ENCODE measurements at regions not wholly inside any gene's neighbourhood (a gene's known extent, or its start where the extent isn't known, plus 50 kb on each side); places are given as distances from the start of the nearest gene placed in this dataset.

DNA sequence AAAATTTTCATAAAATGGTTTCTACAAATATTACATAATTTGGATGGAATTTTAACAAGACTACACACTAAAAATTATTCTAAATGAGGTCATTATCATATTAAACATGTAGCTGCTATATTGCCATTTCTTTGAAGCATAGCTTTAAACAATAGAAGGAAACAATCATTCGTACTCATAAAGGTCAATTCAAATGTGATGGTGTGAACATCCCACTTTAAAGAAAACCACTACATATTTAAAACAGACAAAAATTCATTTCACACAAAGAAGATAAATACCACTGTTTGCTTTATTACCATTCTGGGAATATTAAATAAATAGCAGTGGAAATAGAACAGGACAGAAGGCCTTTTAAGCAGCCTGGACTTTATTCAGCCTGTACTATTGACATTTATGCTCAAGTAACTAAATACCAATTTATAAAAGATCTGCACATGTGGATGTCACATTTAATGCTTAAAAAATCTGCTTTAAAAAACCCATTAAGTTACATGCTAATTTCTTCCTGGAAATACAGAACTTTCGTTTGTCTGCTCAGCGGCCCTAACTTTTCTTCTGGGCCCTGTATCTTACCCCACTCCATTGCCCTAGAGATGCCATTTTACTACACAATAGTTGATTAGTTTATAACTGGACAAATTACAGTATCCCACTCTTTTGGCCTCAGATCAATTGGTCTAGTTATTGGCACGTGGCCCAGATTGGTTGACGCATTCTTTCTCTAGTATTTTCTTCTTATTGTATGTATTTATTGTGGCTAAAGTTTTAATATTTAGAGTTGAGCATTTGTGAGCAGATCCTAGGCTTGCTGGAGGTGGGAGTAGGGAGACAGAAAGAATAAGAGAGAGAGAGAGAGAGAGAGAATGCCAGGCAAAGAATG, 215.1 kb upstream of the SPRY2 start:
- Mint-ChIP-seq H3K4me3 (no peak overlapping the region), H3K27ac (ENCODE audit: low read depth) (no peak overlapping the region), H3K27me3 (no peaks in the 10 kb centered on the region), H3K4me1 (no peaks in the 10 kb centered on the region), H3K9me3 (peaks cover 4% of the 10 kb centered on the region), H3K36me3 (ENCODE audit: insufficient read depth) (no peaks in the 10 kb centered on the region)
- no peak for DNase-seq (ENCODE audit: low spot score in 2 of 2)
- no peak for ATAC-seq (replicated peaks; ENCODE audit: extremely low read depth, poor library complexity, severe bottlenecking)

DNA sequence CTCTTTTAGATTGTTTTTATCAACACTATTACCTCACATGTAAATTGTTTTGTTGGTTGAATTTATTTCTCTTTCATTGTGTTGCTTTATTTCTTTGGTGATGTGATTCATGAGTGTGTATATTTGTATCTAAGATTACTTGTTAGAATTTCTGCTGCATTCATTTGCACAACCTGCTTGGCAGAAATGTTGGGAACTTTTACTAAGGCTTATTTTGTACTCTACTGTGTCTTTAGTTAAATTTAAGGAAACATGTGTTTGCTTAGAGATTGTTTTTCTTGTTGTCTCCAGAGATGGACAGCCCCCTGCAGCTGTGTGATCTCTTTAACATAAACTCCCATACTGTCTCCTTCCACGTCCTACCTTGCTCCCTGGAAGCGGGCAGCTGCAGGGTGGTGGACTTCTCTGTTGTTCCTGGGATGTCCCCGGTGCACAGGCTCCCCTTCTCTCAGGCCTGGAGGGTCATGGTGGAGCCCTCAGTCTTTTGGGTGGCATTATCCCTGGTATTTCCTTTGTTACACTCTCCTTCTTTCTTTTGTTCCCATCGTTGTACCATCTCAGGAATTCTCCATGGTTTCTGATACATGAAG, 212.0 kb upstream of the SPRY2 start:
- Mint-ChIP-seq H3K9me3 (no peaks in the 10 kb centered on the region), H3K27me3 (no peaks in the 10 kb centered on the region), H3K4me3 (no peak overlapping the region), H3K27ac (ENCODE audit: low read depth) (no peak overlapping the region), H3K4me1 (no peaks in the 10 kb centered on the region), H3K36me3 (ENCODE audit: insufficient read depth) (no peaks in the 10 kb centered on the region)
- ATAC-seq (replicated peaks; ENCODE audit: extremely low read depth, poor library complexity, severe bottlenecking) (no peak), DNase-seq (ENCODE audit: low spot score in 2 of 2) (no peak)

DNA sequence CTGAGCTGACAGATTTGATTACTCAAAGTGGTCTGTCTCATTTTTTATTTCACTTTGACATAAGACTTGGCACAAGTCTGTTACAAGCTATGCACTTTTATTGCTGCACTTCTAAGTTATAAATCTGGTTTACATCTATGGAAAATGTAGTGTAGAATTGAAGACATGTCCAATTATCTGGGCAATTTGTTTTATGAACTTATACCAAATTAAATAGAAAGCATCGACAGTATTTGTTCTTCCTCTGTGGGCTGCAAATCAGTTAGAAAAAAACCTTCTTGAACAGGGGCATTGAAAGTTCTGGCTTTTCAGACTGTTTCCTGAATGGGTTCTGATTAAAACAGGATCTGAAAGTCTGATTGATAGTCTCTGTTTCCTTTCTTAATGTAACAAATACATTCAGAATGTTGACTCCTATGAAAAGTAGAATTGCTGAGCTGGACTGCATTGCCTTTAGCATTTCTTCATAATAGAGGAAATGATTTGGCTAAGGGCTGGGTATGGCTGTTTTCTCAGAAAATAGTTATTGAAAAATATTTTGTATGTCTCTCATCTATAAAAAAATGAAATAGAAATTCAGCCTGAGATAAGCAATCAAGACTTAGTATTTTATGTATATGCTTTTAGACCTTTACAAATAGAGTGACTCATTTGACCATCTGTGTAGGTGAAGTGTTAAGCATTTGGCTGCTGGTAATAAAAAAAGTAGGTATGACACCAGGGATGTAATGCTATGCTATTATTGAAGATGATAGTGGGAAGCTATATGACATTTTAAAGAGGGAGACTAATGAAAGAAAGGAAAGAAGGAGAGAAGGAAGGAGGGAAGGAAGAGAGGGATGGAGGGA, 210.9 kb upstream of the SPRY2 start:
- H3K27ac Mint-ChIP-seq (ENCODE audit: low read depth), result no peak overlapping the region
- H3K9me3 Mint-ChIP-seq, result no peaks in the 10 kb centered on the region
- no peak overlapping the region for H3K4me3 Mint-ChIP-seq
- ATAC-seq (replicated peaks; ENCODE audit: extremely low read depth, poor library complexity, severe bottlenecking) (no peak), DNase-seq (ENCODE audit: low spot score in 2 of 2) (no peak)
- no peaks in the 10 kb centered on the region for H3K36me3 Mint-ChIP-seq (ENCODE audit: insufficient read depth)
- no peaks in the 10 kb centered on the region for H3K4me1 Mint-ChIP-seq
- H3K27me3 Mint-ChIP-seq, result no peaks in the 10 kb centered on the region

- Mint-ChIP-seq H3K4me1 (no peaks in the 10 kb centered on the region), H3K4me3 (no peak overlapping the region), H3K36me3 (ENCODE audit: insufficient read depth) (no peaks in the 10 kb centered on the region), H3K27me3 (no peaks in the 10 kb centered on the region), H3K9me3 (no peaks in the 10 kb centered on the region), H3K27ac (ENCODE audit: low read depth) (no peak overlapping the region)
- ATAC-seq (replicated peaks; ENCODE audit: extremely low read depth, poor library complexity, severe bottlenecking) (no peak), DNase-seq (ENCODE audit: low spot score in 2 of 2) (no peak)
Observed at GRCh38 chr13:80550971-80551441, 210.1 kb upstream of the SPRY2 start.

- Mint-ChIP-seq H3K4me3 (no peak overlapping the region), H3K27ac (ENCODE audit: low read depth) (no peak overlapping the region), H3K27me3 (no peaks in the 10 kb centered on the region), H3K4me1 (no peaks in the 10 kb centered on the region), H3K36me3 (ENCODE audit: insufficient read depth) (no peaks in the 10 kb centered on the region), H3K9me3 (peaks cover 12% of the 10 kb centered on the region)
- no peak for DNase-seq (ENCODE audit: low spot score in 2 of 2)
- ATAC-seq (replicated peaks; ENCODE audit: extremely low read depth, poor library complexity, severe bottlenecking), result no peak
Observed at GRCh38 chr13:80548915-80549314, 208.0 kb upstream of the SPRY2 start.

DNA sequence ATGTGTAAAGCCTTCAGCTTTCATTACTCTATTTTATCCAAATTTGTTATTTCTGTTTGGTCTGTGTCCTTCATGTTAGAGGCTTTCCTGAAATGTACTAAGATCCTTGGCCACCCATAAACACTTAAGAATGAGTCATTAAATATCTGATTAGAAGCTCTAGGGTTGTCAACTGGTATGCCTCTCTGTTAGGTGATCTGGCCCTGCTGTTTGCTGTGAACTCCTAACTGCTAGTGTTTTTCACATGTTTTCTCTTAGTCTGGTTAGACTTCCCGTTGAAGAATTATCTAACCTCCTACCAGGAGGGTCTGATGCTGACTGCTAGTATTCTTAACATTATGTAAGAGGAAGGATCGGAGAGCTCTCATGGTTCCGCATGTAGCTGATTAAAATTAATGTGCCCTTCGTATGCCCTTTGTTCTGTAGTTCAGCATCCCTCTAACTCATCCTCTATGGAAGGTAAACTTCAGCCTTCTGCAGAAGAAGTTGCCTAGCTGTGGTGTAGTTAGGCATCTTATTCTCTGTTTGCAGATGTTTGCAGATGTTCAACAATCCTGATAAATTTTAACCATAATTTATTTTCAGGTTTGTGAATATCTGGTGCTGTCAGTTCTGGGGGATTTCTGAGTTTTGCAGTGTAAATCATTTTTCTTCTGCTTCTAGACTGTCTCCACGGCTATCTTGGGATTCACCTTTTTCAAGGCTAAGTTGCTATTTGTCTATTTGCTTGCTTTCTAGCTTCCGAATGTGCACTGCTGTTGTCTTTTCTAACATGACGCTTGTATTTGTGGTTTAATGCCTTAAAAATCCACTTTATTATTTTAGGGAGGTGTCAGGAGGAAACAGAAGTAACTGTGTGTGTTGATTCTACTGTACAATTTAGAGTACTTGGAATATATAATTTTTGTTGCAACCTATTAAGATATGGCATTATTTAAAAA, 207.2 kb upstream of the SPRY2 start:
- Mint-ChIP-seq H3K36me3 (ENCODE audit: insufficient read depth) (no peaks in the 10 kb centered on the region), H3K4me1 (no peaks in the 10 kb centered on the region), H3K4me3 (no peak overlapping the region), H3K27me3 (no peaks in the 10 kb centered on the region), H3K9me3 (peaks cover 13% of the 10 kb centered on the region), H3K27ac (ENCODE audit: low read depth) (no peak overlapping the region)
- DNase-seq (ENCODE audit: low spot score in 2 of 2) (no peak), ATAC-seq (replicated peaks; ENCODE audit: extremely low read depth, poor library complexity, severe bottlenecking) (no peak)

DNA sequence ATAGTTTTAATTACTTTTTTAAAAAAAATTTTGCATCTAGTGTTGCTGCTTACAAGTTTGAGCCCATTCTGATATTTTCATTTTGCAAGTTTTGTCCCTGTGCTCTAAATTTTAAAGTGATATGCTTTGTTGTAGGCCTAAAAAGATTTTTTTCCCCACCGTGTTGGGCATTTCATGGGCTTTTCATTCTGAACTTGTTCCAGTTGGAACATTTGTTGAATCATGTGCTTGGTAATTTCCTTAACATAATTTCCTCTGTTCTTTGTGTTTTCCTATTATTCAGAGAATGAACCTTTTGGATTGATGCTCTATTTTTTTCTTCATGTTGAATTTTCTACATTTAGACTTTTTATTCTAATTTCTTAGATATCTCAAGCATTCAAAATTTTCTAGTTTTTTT, 206.4 kb upstream of the SPRY2 start:
- DNase-seq (ENCODE audit: low spot score in 2 of 2) (no peak), ATAC-seq (replicated peaks; ENCODE audit: extremely low read depth, poor library complexity, severe bottlenecking) (no peak)
- Mint-ChIP-seq H3K4me1 (no peaks in the 10 kb centered on the region), H3K9me3 (peaks cover 21% of the 10 kb centered on the region), H3K36me3 (ENCODE audit: insufficient read depth) (no peaks in the 10 kb centered on the region), H3K27me3 (no peaks in the 10 kb centered on the region), H3K4me3 (no peak overlapping the region), H3K27ac (ENCODE audit: low read depth) (no peak overlapping the region)

DNA sequence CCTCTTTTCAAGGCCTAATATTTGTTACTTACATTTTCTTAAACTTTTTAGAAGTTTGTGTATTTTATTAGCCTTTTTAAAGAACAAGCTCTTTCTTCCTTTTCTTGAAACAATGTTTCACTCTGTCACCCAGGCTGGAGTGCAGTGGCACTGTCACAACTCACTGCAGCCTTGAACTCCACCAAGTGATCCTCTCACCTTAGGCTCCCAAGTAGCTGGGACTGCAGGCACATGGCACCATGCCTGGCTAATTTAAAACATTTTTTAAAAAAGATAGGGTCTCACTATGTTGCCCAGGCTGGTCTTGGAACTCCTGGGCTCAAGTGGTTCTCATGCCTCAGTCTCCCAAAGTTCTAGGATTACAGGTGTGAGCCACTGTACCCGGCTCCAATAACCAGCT, 192.2 kb upstream of the SPRY2 start:
- DNase-seq (ENCODE audit: low spot score in 2 of 2) (no peak), ATAC-seq (replicated peaks; ENCODE audit: extremely low read depth, poor library complexity, severe bottlenecking) (no peak)
- H3K27ac Mint-ChIP-seq (ENCODE audit: low read depth), result no peak overlapping the region
- no peaks in the 10 kb centered on the region for H3K27me3 Mint-ChIP-seq
- no peaks in the 10 kb centered on the region for H3K36me3 Mint-ChIP-seq (ENCODE audit: insufficient read depth)
- peaks cover 9% of the 10 kb centered on the region for H3K9me3 Mint-ChIP-seq
- no peak overlapping the region for H3K4me3 Mint-ChIP-seq
- H3K4me1 Mint-ChIP-seq, result no peaks in the 10 kb centered on the region

DNA sequence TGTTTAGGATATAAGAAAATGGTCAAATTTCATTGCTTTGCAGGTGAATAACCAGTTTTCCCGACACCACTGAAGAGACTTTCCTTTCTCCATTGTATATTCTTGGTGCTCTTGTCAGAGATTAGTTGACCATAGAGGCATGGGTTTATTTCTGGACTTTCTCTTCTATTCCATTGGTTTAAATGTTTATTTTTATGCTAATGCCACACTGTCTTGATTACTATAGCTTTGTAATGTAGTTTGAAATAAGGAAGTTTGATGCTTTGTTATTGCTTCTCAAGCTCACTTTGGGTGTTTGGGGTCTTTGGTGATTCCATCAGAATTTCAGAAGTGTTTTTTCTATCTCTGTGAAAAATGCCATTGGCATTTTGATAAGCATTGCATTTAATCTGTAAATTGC, 190.0 kb upstream of the SPRY2 start:
- H3K9me3 Mint-ChIP-seq, result peaks cover 9% of the 10 kb centered on the region
- no peak overlapping the region for H3K27ac Mint-ChIP-seq (ENCODE audit: low read depth)
- H3K36me3 Mint-ChIP-seq (ENCODE audit: insufficient read depth), result no peaks in the 10 kb centered on the region
- DNase-seq (ENCODE audit: low spot score in 2 of 2) (no peak), ATAC-seq (replicated peaks; ENCODE audit: extremely low read depth, poor library complexity, severe bottlenecking) (no peak)
- no peaks in the 10 kb centered on the region for H3K4me1 Mint-ChIP-seq
- no peaks in the 10 kb centered on the region for H3K27me3 Mint-ChIP-seq
- H3K4me3 Mint-ChIP-seq, result no peak overlapping the region

- DNase-seq (ENCODE audit: low spot score in 2 of 2) (no peak), ATAC-seq (replicated peaks; ENCODE audit: extremely low read depth, poor library complexity, severe bottlenecking) (no peak)
- H3K4me1 Mint-ChIP-seq, result no peaks in the 10 kb centered on the region
- peaks cover 9% of the 10 kb centered on the region for H3K9me3 Mint-ChIP-seq
- H3K27me3 Mint-ChIP-seq, result no peaks in the 10 kb centered on the region
- H3K27ac Mint-ChIP-seq (ENCODE audit: low read depth), result no peak overlapping the region
- H3K4me3 Mint-ChIP-seq, result no peak overlapping the region
- H3K36me3 Mint-ChIP-seq (ENCODE audit: insufficient read depth), result no peaks in the 10 kb centered on the region
Observed at GRCh38 chr13:80530191-80530590, 189.3 kb upstream of the SPRY2 start.

DNA sequence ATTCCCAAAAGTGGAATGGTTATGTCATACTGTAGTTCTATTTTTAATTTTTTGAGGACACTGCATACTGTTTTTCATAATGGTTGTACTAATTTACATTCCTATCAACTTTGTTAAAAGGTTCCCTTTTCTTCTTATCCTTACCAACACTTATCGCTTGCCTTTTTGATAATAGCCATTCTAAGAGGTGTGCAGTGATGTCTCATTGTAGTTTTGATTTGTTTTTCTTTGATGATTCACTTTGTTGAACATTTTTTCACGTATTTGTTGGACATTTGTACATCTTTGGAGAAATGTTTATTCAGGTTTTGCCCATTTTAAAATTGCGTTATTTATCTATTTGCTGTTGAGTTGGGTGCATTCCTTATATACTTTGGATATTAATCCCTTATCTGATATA, 188.8 kb upstream of the SPRY2 start:
- H3K27me3 Mint-ChIP-seq, result no peaks in the 10 kb centered on the region
- H3K9me3 Mint-ChIP-seq, result peaks cover 9% of the 10 kb centered on the region
- no peak for ATAC-seq (replicated peaks; ENCODE audit: extremely low read depth, poor library complexity, severe bottlenecking)
- H3K27ac Mint-ChIP-seq (ENCODE audit: low read depth), result no peak overlapping the region
- no peaks in the 10 kb centered on the region for H3K4me1 Mint-ChIP-seq
- no peak for DNase-seq (ENCODE audit: low spot score in 2 of 2)
- H3K36me3 Mint-ChIP-seq (ENCODE audit: insufficient read depth), result no peaks in the 10 kb centered on the region
- H3K4me3 Mint-ChIP-seq, result no peak overlapping the region

DNA sequence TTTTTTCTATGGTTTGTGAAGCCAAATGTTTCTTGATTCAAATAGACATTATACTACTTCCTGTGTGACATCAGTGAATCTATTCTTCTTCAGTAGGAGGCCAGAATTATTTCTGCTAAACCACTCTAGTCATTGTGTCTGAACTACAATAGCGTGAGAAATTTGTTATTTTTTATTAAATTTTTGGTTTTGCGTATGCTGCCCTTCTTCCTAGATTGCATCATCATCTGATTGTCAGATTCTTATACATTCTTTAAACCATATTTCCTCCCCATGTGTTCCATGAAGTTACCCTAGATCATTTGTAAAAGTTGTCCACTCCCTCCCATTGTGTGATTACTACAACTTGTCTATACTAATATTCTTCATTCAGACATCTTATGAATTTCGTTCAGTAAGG, 187.8 kb upstream of the SPRY2 start:
- no peak overlapping the region for H3K27ac Mint-ChIP-seq (ENCODE audit: low read depth)
- no peak overlapping the region for H3K4me3 Mint-ChIP-seq
- no peak for ATAC-seq (replicated peaks; ENCODE audit: extremely low read depth, poor library complexity, severe bottlenecking)
- H3K9me3 Mint-ChIP-seq, result peaks cover 9% of the 10 kb centered on the region
- no peaks in the 10 kb centered on the region for H3K4me1 Mint-ChIP-seq
- DNase-seq (ENCODE audit: low spot score in 2 of 2), result no peak
- H3K27me3 Mint-ChIP-seq, result no peaks in the 10 kb centered on the region
- H3K36me3 Mint-ChIP-seq (ENCODE audit: insufficient read depth), result no peaks in the 10 kb centered on the region
